HCT116 (cell line): ENCODE measurements at regions not wholly inside any gene's neighbourhood (a gene's known extent, or its start where the extent isn't known, plus 50 kb on each side); places are given as distances from the start of the nearest gene placed in this dataset.

Experiments used
- ATAC-seq: fragments of 200-7000 bp; cut with Tn5 transposase; 2 replicates; pipeline ENCODE4 v1.9.1; 2020; ENCODE audit warnings: mild to moderate bottlenecking, moderate library complexity
- BruUV-seq: library from RNA; stranded (reverse); fragments of 400-500 nt; replicated peaks from 2 replicates; lab custom pipeline; 2021; lab: Mats Ljungman, UMichigan
- CTCF ChIA-PET: fragments of 300-600 bp; sonication (Branson Sonifier 250); formaldehyde crosslinking; loops from one replicate; lab custom pipeline; 2021; ENCODE audit warnings: antibody characterized with exemption; lab: Charles Lee
- POLR2A ChIA-PET: fragments of 300-600, 350-600 bp; sonication (Branson Sonifier 250); formaldehyde crosslinking; loops from one replicate; lab custom pipeline; 2021; ENCODE audit warnings: antibody characterized with exemption; lab: Charles Lee
- RAD21 ChIA-PET, 2 experiments: fragments of 300-600 bp; sonication (Branson Sonifier 250); formaldehyde crosslinking; loops; one replicate each; lab custom pipeline; 2023; ENCODE audit warnings: low total read pairs in 2 of 2; ENCODE audit not compliant: uncharacterized antibody in 2 of 2, unreplicated experiment in 2 of 2, low non-redundant PET in 1 of 2; lab: Charles Lee
- DNase-seq: peaks from one replicate; pipeline ENCODE4 v3.0.0-alpha.2; 2010; ENCODE audit warnings: low read depth, low spot score
- H2AFZ ChIP-seq: fragments of 200-600 bp; shearing (Covaris generic), sonication (generic); 2 replicates; pipeline ENCODE4 v1.6.1; 2017; ENCODE audit warnings: low read depth, mixed run types, mixed read lengths, antibody characterized with exemption, low read length; ENCODE audit not compliant: poor library complexity, severe bottlenecking
- H3K27ac ChIP-seq: 2 replicates; pipeline ENCODE4 v1.5.1; 2012; ENCODE audit warnings: low read depth, low read length
- H3K27me3 ChIP-seq: fragments of 200-600 bp; sonication (generic); 2 replicates; pipeline ENCODE4 v1.6.1; 2016; ENCODE audit warnings: mixed run types, low read length, mixed read lengths; ENCODE audit not compliant: insufficient read depth
- H3K36me3 ChIP-seq, 2 experiments: fragments of 200-500 bp in 1 of 2; fragments of 200-600 bp in 1 of 2; sonication (Bioruptor generic) in 1 of 2; sonication (generic) in 1 of 2; 2 replicates each; pipeline versions ENCODE4 v1.5.1 to v1.6.1; 2014 to 2016; ENCODE audit warnings: low read length in 2 of 2, inconsistent platforms in 1 of 2, mixed read lengths in 1 of 2, mixed run types in 1 of 2; ENCODE audit not compliant: insufficient read depth in 2 of 2, control insufficient read depth in 1 of 2
- H3K4me1 ChIP-seq, 2 experiments: fragments of 200-600 bp in 1 of 2; sonication (generic) in 1 of 2; 2 replicates each; pipeline versions ENCODE4 v1.5.1 to v1.6.1; 2012 to 2017; ENCODE audit warnings: low read length in 2 of 2, inconsistent platforms in 1 of 2, mild to moderate bottlenecking in 1 of 2, mixed read lengths in 1 of 2, mixed run types in 1 of 2, moderate library complexity in 1 of 2; ENCODE audit not compliant: insufficient read depth in 2 of 2, control insufficient read depth in 1 of 2
- H3K4me2 ChIP-seq: fragments of 200-600 bp; sonication (generic); 2 replicates; pipeline ENCODE4 v1.6.1; 2017; ENCODE audit warnings: mixed run types, low read length, mixed read lengths
- H3K4me3 ChIP-seq, 2 experiments: fragments of 200-600 bp in 1 of 2; sonication (generic) in 1 of 2; replicated peaks in 1 of 2; 2 replicates each; pipeline ENCODE4 v1.5.1; 2011 to 2016; ENCODE audit warnings: low read length in 2 of 2, control low read depth in 1 of 2, low read depth in 1 of 2, mild to moderate bottlenecking in 1 of 2, mixed read lengths in 1 of 2, mixed run types in 1 of 2
- H3K79me2 ChIP-seq: fragments of 200-600 bp; sonication (generic); 2 replicates; pipeline ENCODE4 v1.6.1; 2017; ENCODE audit warnings: mild to moderate bottlenecking, mixed run types, low read length, moderate library complexity, mixed read lengths; ENCODE audit not compliant: insufficient read depth
- H3K9ac ChIP-seq: fragments of 200-600 bp; sonication (generic); 2 replicates; pipeline ENCODE4 v1.6.1; 2016; ENCODE audit warnings: low read length, mixed read lengths
- H3K9me2 ChIP-seq: fragments of 200-600 bp; sonication (generic), shearing (Covaris generic); 2 replicates; pipeline ENCODE4 v1.6.1; 2017; ENCODE audit warnings: mixed run types, mild to moderate bottlenecking, moderate library complexity; ENCODE audit not compliant: insufficient read depth
- H3K9me3 ChIP-seq, 2 experiments: fragments of 200-500 bp in 1 of 2; fragments of 200-600 bp in 1 of 2; sonication (Bioruptor generic) in 1 of 2; sonication (generic) in 1 of 2; 2 replicates each; pipeline ENCODE4 v1.6.1; 2014 to 2017; ENCODE audit warnings: low read length in 2 of 2, mixed read lengths in 2 of 2, inconsistent platforms in 1 of 2, low read depth in 1 of 2, mild to moderate bottlenecking in 1 of 2, mixed run types in 1 of 2, moderate library complexity in 1 of 2; ENCODE audit not compliant: control insufficient read depth in 1 of 2, insufficient read depth in 1 of 2
- H4K20me1 ChIP-seq: fragments of 200-600 bp; sonication (generic), shearing (Covaris generic); 2 replicates; pipeline ENCODE4 v1.6.1; 2017; ENCODE audit warnings: mixed run types, mild to moderate bottlenecking, moderate library complexity; ENCODE audit not compliant: insufficient read depth
- CEBPB ChIP-seq: IDR thresholded peaks from 2 replicates; pipeline ENCODE4 v1.6.1; 2012; ENCODE audit warnings: low read depth
- EGR1 ChIP-seq: IDR thresholded peaks from 2 replicates; pipeline ENCODE4 v1.6.1; 2012; ENCODE audit warnings: low read depth
- ELF1 ChIP-seq: IDR thresholded peaks from 2 replicates; pipeline ENCODE4 v1.6.1; 2012; ENCODE audit warnings: low read depth, borderline replicate concordance
- EZH2 ChIP-seq: fragments of 200-600 bp; sonication (generic); IDR thresholded peaks from 2 replicates; pipeline ENCODE4 v1.6.1; 2017; ENCODE audit warnings: antibody characterized with exemption, mixed run types
- POLR2A ChIP-seq: IDR thresholded peaks from 2 replicates; pipeline ENCODE4 v1.7.0; 2011; ENCODE audit warnings: borderline replicate concordance; ENCODE audit not compliant: insufficient read depth, insufficient read length; ENCODE audit errors: extremely low read depth
- RAD21 ChIP-seq: IDR thresholded peaks from 2 replicates; pipeline ENCODE4 v1.6.1; 2012; ENCODE audit warnings: low read depth, mild to moderate bottlenecking
- SP1 ChIP-seq: IDR thresholded peaks from 2 replicates; pipeline ENCODE4 v1.6.1; 2012; ENCODE audit warnings: low read depth
- SRF ChIP-seq: IDR thresholded peaks from 2 replicates; pipeline ENCODE4 v1.6.1; 2012; ENCODE audit warnings: low read depth
- ZFX ChIP-seq: fragments of 450-650 bp; IDR thresholded peaks from 2 replicates; pipeline ENCODE4 v1.6.1; 2017
- ZNF274 ChIP-seq: fragments of 200-500 bp; sonication (Bioruptor generic); IDR thresholded peaks from 2 replicates; pipeline ENCODE4 v1.6.1; 2014; ENCODE audit warnings: mild to moderate bottlenecking, low read depth, low read length, inconsistent platforms
- intact Hi-C: fragments of 100-400 bp; cut with micrococcal nuclease; formaldehyde crosslinking; loops from 2 replicates; pipeline ENCODE4 v1.10.0; 2022
- TF ChIP-seq, protein P1 (sequence below), 3 experiments: fragments of 200-600 bp in 1 of 3; sonication (generic) in 1 of 3; IDR thresholded peaks in 2 of 3; conservative IDR thresholded peaks in 1 of 3; 2 replicates each; pipeline ENCODE4 v1.5.1; 2012 to 2017; ENCODE audit warnings: low read depth in 2 of 3, low read length in 2 of 3, antibody characterized with exemption in 1 of 3, borderline replicate concordance in 1 of 3, control low read depth in 1 of 3, mild to moderate bottlenecking in 1 of 3, mixed read lengths in 1 of 3, mixed run types in 1 of 3, moderate library complexity in 1 of 3; ENCODE audit not compliant: insufficient read depth in 1 of 3
- TF ChIP-seq, protein P2 (sequence below): IDR thresholded peaks from 2 replicates; pipeline ENCODE4 v1.6.1; 2011; ENCODE audit warnings: mild to moderate bottlenecking, low read length, moderate library complexity; ENCODE audit not compliant: insufficient replicate concordance; ENCODE audit errors: extremely low read depth

DNA sequence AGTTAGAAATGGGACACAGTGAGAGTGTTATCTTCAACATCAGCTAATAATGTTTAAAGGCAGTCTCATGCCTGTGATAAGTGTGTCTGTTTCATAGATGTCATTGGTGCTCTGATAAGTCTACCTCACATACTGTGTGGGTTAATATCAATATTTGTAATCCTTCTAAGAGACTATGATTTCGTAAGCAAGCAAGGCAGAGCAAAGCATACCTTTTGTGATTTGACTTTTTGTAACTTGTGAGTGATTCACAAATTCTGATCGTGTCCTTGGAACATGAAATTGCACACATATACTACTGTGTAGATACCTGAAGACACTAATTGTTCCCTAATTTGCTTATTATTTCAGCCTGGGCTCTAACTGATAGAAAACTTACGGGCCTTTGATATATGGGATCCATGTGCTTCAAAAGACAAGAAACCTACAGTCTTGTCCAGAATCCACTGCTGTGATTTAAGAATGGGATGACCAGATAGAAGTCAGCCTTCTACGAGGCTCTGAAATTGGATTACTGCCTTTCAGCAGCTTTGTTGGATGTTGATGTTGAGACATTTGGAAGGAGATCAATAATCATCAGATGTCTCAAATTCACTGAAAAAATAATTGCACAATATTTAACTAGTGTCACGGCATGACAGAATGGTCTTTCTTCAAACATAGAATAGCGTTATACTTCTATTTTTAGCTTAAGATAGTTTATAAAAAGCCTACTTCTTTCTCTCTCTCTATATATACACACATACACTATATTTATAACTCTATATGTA, 63.2 kb upstream of the KLF6 start (continued):
- TF ChIP-seq, protein P1, sequence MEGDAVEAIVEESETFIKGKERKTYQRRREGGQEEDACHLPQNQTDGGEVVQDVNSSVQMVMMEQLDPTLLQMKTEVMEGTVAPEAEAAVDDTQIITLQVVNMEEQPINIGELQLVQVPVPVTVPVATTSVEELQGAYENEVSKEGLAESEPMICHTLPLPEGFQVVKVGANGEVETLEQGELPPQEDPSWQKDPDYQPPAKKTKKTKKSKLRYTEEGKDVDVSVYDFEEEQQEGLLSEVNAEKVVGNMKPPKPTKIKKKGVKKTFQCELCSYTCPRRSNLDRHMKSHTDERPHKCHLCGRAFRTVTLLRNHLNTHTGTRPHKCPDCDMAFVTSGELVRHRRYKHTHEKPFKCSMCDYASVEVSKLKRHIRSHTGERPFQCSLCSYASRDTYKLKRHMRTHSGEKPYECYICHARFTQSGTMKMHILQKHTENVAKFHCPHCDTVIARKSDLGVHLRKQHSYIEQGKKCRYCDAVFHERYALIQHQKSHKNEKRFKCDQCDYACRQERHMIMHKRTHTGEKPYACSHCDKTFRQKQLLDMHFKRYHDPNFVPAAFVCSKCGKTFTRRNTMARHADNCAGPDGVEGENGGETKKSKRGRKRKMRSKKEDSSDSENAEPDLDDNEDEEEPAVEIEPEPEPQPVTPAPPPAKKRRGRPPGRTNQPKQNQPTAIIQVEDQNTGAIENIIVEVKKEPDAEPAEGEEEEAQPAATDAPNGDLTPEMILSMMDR (IDR thresholded peaks at IDR 0.05 in 2 of 3, conservative IDR thresholded peaks at IDR 0.05 in 1 of 3; ENCODE audit: borderline replicate concordance in 1 of 3, insufficient read depth in 1 of 3, low read depth in 2 of 3, low read length in 2 of 3) = no peak
- TF ChIP-seq ZFX (no peak), SP1 (no peak), SRF (no peak), EZH2 (no peak)

DNA sequence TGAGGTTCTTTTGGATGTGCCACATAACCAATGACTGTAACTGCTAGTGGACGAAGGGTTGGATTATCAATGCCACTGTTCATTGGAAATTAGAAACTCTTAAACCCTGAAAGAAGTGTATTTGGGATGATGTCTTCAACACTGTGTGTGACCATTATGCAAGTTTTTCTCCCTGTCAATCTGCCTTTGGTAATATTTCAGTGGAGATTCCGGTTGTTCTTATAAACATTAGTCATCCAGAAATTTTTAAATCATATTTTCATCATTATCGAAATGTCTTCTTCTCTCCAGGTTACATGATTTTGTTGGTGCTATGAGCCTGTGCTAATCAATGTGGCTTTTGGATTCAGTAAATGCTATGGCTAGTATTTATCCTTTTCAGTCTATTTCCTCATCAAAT, 61.7 kb upstream of the KLF6 start:
- CTCF ChIA-PET = no interaction called here
- Histone ChIP-seq H3K27ac (no peak overlapping the region), H3K27me3 (no peaks in the 10 kb centered on the region), H3K79me2 (no peaks in the 10 kb centered on the region), H3K4me2 (no peak overlapping the region), H3K4me1 (peaks cover 15 to 35% of the 10 kb centered on the region in 2 experiments), H3K9me3 (no peaks in the 10 kb centered on the region), H2AFZ (peak overlapping the region; percentile 29), H4K20me1 (no peaks in the 10 kb centered on the region), H3K9ac (no peak overlapping the region), H3K4me3 (no peak overlapping the region)
- intact Hi-C loops = no loop called here
- POLR2A ChIA-PET = no interaction called here
- RAD21 ChIA-PET = no interaction called here
- ATAC-seq = no peak
- no TSS peak for BruUV-seq
- TF ChIP-seq, protein P1 (IDR thresholded peaks at IDR 0.05 in 2 of 3, conservative IDR thresholded peaks at IDR 0.05 in 1 of 3; ENCODE audit: borderline replicate concordance in 1 of 3, insufficient read depth in 1 of 3, low read depth in 2 of 3, low read length in 2 of 3) = no peak
- TF ChIP-seq EGR1 (no peak), ELF1 (no peak), ZNF274 (no peak), RAD21 (no peak), SRF (no peak), ZFX (no peak), CEBPB (no peak), POLR2A (no peak)
- TF ChIP-seq, protein P2, sequence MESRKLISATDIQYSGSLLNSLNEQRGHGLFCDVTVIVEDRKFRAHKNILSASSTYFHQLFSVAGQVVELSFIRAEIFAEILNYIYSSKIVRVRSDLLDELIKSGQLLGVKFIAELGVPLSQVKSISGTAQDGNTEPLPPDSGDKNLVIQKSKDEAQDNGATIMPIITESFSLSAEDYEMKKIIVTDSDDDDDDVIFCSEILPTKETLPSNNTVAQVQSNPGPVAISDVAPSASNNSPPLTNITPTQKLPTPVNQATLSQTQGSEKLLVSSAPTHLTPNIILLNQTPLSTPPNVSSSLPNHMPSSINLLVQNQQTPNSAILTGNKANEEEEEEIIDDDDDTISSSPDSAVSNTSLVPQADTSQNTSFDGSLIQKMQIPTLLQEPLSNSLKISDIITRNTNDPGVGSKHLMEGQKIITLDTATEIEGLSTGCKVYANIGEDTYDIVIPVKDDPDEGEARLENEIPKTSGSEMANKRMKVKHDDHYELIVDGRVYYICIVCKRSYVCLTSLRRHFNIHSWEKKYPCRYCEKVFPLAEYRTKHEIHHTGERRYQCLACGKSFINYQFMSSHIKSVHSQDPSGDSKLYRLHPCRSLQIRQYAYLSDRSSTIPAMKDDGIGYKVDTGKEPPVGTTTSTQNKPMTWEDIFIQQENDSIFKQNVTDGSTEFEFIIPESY = no peak
- TF ChIP-seq, all 23 proteins: peak for 0
- H3K36me3 ChIP-seq = no peaks in the 10 kb centered on the region
- no peak for DNase-seq
- no peaks in the 10 kb centered on the region for H3K9me2 ChIP-seq
